HEK293T (cell line): ENCODE measurements at regions not wholly inside any gene's neighbourhood (a gene's known extent, or its start where the extent isn't known, plus 50 kb on each side); places are given as distances from the start of the nearest gene placed in this dataset.

Source experiments
- ARNT ChIP-seq: fragments of 450-650 bp; IDR thresholded peaks from 2 replicates; pipeline ENCODE4 v1.6.1; 2017; ENCODE audit warnings: mild to moderate bottlenecking
- BHLHE40 ChIP-seq: fragments of 450-650 bp; IDR thresholded peaks from 2 replicates; pipeline ENCODE4 v1.6.1; 2016; ENCODE audit warnings: mild to moderate bottlenecking, moderate library complexity, borderline replicate concordance
- FOXA1 ChIP-seq: fragments of 450-650 bp; IDR thresholded peaks from 2 replicates; pipeline ENCODE4 v1.6.1; 2016; ENCODE audit warnings: mild to moderate bottlenecking
- SP1 ChIP-seq: fragments of 450-650 bp; IDR thresholded peaks from 2 replicates; pipeline ENCODE4 v1.6.1; 2017
- SUZ12 ChIP-seq: fragments of 450-650 bp; IDR thresholded peaks from 2 replicates; pipeline ENCODE4 v1.6.1; 2016; ENCODE audit warnings: mild to moderate bottlenecking
- ZNF384 ChIP-seq: fragments of 450-650 bp; IDR thresholded peaks from 2 replicates; pipeline ENCODE4 v1.6.1; 2016

GRCh38 chr5:44714871-44715561 is 93.7 kb upstream of the MRPS30 start:
- TF ChIP-seq SP1 (no peak), FOXA1 (no peak), ZNF384 (no peak), ARNT (no peak), BHLHE40 (no peak), SUZ12 (no peak)
